ENCODE measurements at regions not wholly inside any gene's neighbourhood (a gene's known extent, or its start where the extent isn't known, plus 50 kb on each side); places are given as distances from the start of the nearest gene placed in this dataset.

DNA sequence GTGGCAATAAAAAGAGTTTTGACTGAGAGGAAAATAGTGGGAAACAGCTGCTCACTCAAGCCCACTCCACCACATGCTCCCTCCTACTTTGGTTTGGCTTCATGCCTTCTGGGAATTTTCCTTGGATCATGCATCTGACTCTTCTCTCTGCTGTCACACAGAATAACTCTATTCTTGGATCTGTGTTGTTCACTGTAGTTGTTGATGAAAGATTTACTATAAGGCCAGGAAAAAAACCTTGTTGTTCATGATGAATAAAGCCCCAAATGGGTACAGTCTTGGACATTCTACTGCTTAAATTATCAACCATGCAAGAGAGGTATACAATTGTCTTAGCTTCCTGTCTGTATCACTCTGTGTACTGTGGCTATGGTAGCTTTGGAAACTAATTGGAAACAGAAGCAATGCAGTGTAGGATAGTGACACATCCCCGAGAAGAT, 70.5 kb downstream of the TMX1 start:
- dilution Hi-C loops (cut with MboI; ENCODE audit: extremely low pct_ligation_motif_present, low sequenced_read_pairs) (no loop called here), intact Hi-C loops (cut with micrococcal nuclease) (no loop called here)
- Histone ChIP-seq H3K4me2 (ENCODE audit: insufficient read depth, low read length) (no peak overlapping the region), H3K36me3 (ENCODE audit: control insufficient read depth in 2 of 2, extremely low read depth in 1 of 2, insufficient read depth in 2 of 2, low read length in 2 of 2) (no peaks in the 10 kb centered on the region), H3K27me3 (ENCODE audit: control insufficient read depth in 2 of 2, insufficient read depth in 2 of 2, low read length in 2 of 2) (peaks cover 5 to 9% of the 10 kb centered on the region in 2 experiments), H4K20me1 (replicated peaks; ENCODE audit: control insufficient read depth, extremely low read depth, insufficient read depth, low read length) (no peaks in the 10 kb centered on the region), H3K4me3 (replicated peaks in 1 of 3; ENCODE audit: insufficient read depth in 1 of 3, low read depth in 1 of 3, low read length in 3 of 3) (no peak overlapping the region), H3K9ac (replicated peaks; ENCODE audit: extremely low read depth, insufficient read depth, low read length) (no peak overlapping the region), H2AFZ (ENCODE audit: low read depth, low read length) (no peak overlapping the region), H3K9me3 (replicated peaks; ENCODE audit: control insufficient read depth, insufficient read depth, low read length) (no peaks in the 10 kb centered on the region), H3K4me1 (ENCODE audit: control insufficient read depth, extremely low read depth, insufficient read depth, low read length) (no peaks in the 10 kb centered on the region), H3K27ac (ENCODE audit: insufficient read depth, low read depth, low read length) (no peak overlapping the region), H3K9me1 (replicated peaks; ENCODE audit: control insufficient read depth, extremely low read depth, insufficient read depth, low read length) (no peaks in the 10 kb centered on the region), H3K79me2 (ENCODE audit: control insufficient read depth, insufficient read depth, low read length) (no peaks in the 10 kb centered on the region)
- peak; percentile 44 for FAIRE-seq
- DNase-seq (ENCODE audit: low read depth, low spot score), result peak; percentile 94
- no TSS peak for BruUV-seq (replicated peaks)
- ChIA-PET CTCF (no interaction called here), POLR2A (no interaction called here)
- no peak for TF ChIP-seq JUN (IDR thresholded peaks at IDR 0.05; ENCODE audit: borderline replicate concordance, insufficient read depth, insufficient read length, low read depth)
- TF ChIP-seq, protein P1, sequence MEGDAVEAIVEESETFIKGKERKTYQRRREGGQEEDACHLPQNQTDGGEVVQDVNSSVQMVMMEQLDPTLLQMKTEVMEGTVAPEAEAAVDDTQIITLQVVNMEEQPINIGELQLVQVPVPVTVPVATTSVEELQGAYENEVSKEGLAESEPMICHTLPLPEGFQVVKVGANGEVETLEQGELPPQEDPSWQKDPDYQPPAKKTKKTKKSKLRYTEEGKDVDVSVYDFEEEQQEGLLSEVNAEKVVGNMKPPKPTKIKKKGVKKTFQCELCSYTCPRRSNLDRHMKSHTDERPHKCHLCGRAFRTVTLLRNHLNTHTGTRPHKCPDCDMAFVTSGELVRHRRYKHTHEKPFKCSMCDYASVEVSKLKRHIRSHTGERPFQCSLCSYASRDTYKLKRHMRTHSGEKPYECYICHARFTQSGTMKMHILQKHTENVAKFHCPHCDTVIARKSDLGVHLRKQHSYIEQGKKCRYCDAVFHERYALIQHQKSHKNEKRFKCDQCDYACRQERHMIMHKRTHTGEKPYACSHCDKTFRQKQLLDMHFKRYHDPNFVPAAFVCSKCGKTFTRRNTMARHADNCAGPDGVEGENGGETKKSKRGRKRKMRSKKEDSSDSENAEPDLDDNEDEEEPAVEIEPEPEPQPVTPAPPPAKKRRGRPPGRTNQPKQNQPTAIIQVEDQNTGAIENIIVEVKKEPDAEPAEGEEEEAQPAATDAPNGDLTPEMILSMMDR (IDR thresholded peaks at IDR 0.05; ENCODE audit: extremely low read depth in 1 of 2, insufficient read depth in 1 of 2, low read depth in 1 of 2, low read length in 2 of 2), result no peak

DNA sequence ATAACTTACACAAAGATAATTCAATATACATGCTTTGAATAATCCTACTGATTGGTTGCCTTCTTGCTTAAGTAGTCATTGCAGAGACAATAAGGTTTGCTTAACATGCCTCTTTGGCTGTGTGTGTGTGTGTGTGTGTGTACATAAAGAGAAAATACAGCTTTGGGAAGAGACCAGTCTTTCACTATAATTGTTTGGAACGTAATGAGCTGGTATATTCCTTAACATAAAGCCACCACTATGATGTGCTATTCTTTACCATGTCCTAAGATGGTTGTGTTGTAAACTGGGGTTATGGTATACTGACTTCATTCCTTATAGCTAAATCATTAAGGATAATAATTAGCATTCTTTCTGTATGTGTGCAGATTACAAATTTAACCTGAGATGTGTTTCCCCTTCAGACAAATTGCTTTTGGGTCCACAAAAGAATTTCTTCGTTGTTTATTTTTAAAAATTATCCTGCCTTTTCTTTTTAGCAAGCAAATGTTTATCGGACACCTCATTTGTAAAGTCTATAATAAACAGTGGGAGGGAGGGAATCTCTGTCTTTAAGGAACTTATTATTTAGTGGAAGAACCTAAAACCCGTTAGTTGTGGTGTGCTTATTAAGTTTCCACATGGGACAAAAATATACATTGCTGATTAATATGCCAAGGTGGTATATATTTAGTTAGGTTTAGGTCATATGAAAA, 74.4 kb downstream of the TMX1 start:
- Histone ChIP-seq H3K9me1 (replicated peaks; ENCODE audit: control insufficient read depth, extremely low read depth, insufficient read depth, low read length) (no peaks in the 10 kb centered on the region), H2AFZ (ENCODE audit: low read depth, low read length) (no peak overlapping the region), H4K20me1 (replicated peaks; ENCODE audit: control insufficient read depth, extremely low read depth, insufficient read depth, low read length) (no peaks in the 10 kb centered on the region), H3K9ac (replicated peaks; ENCODE audit: extremely low read depth, insufficient read depth, low read length) (no peak overlapping the region), H3K36me3 (ENCODE audit: control insufficient read depth in 2 of 2, extremely low read depth in 1 of 2, insufficient read depth in 2 of 2, low read length in 2 of 2) (no peaks in the 10 kb centered on the region), H3K4me3 (replicated peaks in 1 of 3; ENCODE audit: insufficient read depth in 1 of 3, low read depth in 1 of 3, low read length in 3 of 3) (no peak overlapping the region), H3K27me3 (ENCODE audit: control insufficient read depth in 2 of 2, insufficient read depth in 2 of 2, low read length in 2 of 2) (peaks cover 5 to 9% of the 10 kb centered on the region in 2 experiments), H3K79me2 (ENCODE audit: control insufficient read depth, insufficient read depth, low read length) (no peaks in the 10 kb centered on the region), H3K27ac (ENCODE audit: insufficient read depth, low read depth, low read length) (no peak overlapping the region), H3K4me2 (ENCODE audit: insufficient read depth, low read length) (no peak overlapping the region), H3K9me3 (replicated peaks; ENCODE audit: control insufficient read depth, insufficient read depth, low read length) (no peaks in the 10 kb centered on the region), H3K4me1 (ENCODE audit: control insufficient read depth, extremely low read depth, insufficient read depth, low read length) (no peaks in the 10 kb centered on the region)
- TF ChIP-seq GATA2 (IDR thresholded peaks at IDR 0.05; ENCODE audit: insufficient read depth, insufficient read length, low read depth, low read length) (no peak), FOS (IDR thresholded peaks at IDR 0.05; ENCODE audit: borderline replicate concordance, insufficient read depth, low read length) (no peak), EZH2 (IDR thresholded peaks at IDR 0.05; ENCODE audit: borderline replicate concordance, low read depth, low read length, severe bottlenecking) (no peak), MYC (IDR thresholded peaks at IDR 0.05; ENCODE audit: low read depth, low read length) (no peak), POLR2A (IDR thresholded peaks at IDR 0.05; ENCODE audit: low read depth, low read length) (no peak), JUN (IDR thresholded peaks at IDR 0.05; ENCODE audit: borderline replicate concordance, insufficient read depth, insufficient read length, low read depth) (no peak)
- TF ChIP-seq, protein P1 (IDR thresholded peaks at IDR 0.05; ENCODE audit: extremely low read depth in 1 of 2, insufficient read depth in 1 of 2, low read depth in 1 of 2, low read length in 2 of 2), result no peak
- TF ChIP-seq, protein P2, sequence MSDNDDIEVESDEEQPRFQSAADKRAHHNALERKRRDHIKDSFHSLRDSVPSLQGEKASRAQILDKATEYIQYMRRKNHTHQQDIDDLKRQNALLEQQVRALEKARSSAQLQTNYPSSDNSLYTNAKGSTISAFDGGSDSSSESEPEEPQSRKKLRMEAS (IDR thresholded peaks at IDR 0.05; ENCODE audit: insufficient read depth, insufficient read length), result no peak
- BruUV-seq (replicated peaks), result no TSS peak
- intact Hi-C loops (cut with micrococcal nuclease), result no loop called here
- dilution Hi-C loops (cut with MboI; ENCODE audit: extremely low pct_ligation_motif_present, low sequenced_read_pairs), result no loop called here
- FAIRE-seq (no peak), DNase-seq (ENCODE audit: low read depth, low spot score) (no peak)
- POLR2A ChIA-PET, result no interaction called here
- CTCF ChIA-PET, result no interaction called here

All from endothelial cell of umbilical vein (primary cell).